ENCODE measurements at regions not wholly inside any gene's neighbourhood (a gene's known extent, or its start where the extent isn't known, plus 50 kb on each side); places are given as distances from the start of the nearest gene placed in this dataset.

DNA sequence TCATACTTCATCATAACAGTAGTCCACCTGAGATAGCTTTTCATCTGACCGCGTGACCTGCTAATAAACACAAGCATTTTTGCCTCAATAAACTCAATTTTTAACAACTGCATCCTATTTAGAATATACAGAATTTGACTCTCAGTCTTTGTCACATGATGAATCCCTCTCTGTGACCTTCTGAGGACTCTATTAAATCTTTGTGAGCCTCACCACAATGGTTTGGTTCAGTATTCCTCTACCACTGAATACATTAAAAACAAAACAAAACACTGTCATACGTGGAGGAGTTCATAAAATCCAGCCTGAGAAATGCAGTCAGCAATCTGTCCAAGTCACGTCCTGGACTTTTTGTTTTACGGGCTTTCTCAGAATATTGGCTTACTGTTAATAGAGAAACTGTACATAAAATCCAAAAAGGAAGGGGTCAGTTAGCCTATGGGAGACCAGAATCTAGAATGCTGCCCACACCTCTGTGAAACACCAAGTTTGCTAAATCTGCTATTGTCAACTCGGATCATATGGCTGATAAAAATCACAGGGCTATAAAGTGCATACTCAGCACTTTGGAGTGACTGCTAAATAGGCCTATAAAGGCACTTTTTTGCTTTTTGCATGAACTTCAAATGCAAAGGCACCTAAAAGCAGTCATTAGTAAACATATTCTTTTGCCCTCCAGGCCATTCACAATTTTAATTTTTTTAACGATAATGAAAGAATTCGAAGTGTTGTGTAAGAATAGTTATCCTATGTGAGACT is 190.3 kb upstream of the HDDC2 start:
- in situ Hi-C loops (cut with HindIII; ENCODE audit: low sequenced_read_pairs) = no loop called here

DNA sequence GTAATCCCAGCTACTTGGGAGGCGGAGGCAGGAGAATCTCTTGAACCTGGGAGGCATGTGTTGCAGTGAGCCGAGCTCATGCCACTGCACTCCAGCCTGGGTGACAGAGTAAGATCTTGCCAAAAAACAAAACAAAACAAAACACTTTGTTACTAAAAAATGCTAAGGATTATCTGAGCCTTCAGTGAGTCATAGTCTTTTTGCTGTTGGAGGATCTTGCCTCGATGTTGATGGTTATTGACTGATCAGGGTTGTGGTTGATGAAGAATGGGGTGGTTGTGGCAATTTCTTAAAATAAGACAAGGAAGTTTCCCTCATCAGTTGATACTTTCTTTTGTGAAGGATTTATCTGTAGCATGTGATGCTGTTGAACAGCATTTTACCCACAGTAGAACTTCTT is 196.8 kb upstream of the HDDC2 start:
- no peak overlapping the region for H3K4me3 ChIP-seq (ENCODE audit: low read depth, low read length)
- TF ChIP-seq, protein P1, sequence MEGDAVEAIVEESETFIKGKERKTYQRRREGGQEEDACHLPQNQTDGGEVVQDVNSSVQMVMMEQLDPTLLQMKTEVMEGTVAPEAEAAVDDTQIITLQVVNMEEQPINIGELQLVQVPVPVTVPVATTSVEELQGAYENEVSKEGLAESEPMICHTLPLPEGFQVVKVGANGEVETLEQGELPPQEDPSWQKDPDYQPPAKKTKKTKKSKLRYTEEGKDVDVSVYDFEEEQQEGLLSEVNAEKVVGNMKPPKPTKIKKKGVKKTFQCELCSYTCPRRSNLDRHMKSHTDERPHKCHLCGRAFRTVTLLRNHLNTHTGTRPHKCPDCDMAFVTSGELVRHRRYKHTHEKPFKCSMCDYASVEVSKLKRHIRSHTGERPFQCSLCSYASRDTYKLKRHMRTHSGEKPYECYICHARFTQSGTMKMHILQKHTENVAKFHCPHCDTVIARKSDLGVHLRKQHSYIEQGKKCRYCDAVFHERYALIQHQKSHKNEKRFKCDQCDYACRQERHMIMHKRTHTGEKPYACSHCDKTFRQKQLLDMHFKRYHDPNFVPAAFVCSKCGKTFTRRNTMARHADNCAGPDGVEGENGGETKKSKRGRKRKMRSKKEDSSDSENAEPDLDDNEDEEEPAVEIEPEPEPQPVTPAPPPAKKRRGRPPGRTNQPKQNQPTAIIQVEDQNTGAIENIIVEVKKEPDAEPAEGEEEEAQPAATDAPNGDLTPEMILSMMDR (IDR thresholded peaks at IDR 0.05; ENCODE audit: low read depth, low read length, missing control alignments) = no peak
- in situ Hi-C loops (cut with HindIII; ENCODE audit: low sequenced_read_pairs) = no loop called here
- no peak for DNase-seq (ENCODE audit: low read depth)

More for the DNA sequence above, 190.3 kb upstream of the HDDC2 start:
- DNase-seq (ENCODE audit: low read depth) = no peak
- TF ChIP-seq, protein P1 (IDR thresholded peaks at IDR 0.05; ENCODE audit: low read depth, low read length, missing control alignments) = no peak
- H3K4me3 ChIP-seq (ENCODE audit: low read depth, low read length) = no peak overlapping the region

DNA sequence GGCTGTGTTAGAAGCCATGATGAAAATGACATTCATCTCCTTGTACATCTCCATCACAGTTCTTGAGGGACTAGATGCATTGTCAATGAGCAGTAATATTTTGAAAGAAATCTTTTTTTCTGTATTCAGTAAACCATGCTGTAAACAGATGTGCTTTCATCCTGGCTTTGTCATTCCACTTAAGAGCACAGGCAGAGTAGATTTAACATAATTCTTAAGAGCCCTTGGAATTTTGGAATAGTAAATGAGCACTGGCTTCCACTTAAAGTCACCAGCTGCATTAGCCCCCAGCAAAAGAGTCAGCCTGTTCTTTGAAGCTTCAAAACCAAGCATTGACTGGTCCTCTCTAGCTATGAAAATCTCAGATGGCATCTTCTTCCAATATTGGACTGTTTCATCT is 197.8 kb upstream of the HDDC2 start:
- in situ Hi-C loops (cut with HindIII; ENCODE audit: low sequenced_read_pairs) = no loop called here
- H3K4me3 ChIP-seq (ENCODE audit: low read depth, low read length) = no peak overlapping the region
- TF ChIP-seq, protein P1 (IDR thresholded peaks at IDR 0.05; ENCODE audit: low read depth, low read length, missing control alignments) = no peak
- no peak for DNase-seq (ENCODE audit: low read depth)

DNA sequence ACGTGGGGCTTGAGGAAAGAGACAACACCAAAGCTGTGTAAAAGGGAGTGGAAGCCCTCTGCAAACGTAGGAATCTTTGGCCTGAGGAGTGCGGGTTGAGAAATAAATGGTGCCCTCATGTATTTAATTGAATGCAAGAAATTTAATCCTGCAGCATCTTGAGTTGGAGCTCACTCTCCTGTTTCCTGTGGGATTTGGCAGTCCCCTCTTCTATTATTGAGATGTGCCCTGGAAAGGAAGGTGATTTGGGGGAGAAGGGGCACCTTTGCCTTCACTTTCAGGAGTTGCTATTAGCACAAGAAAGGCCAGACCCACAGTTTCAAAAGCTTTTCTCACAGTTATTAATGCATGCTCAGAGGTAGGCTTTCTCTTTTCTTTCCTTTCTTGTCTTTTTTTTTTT is 201.4 kb upstream of the HDDC2 start:
- H3K4me3 ChIP-seq (ENCODE audit: low read depth, low read length) = no peak overlapping the region
- no peak for DNase-seq (ENCODE audit: low read depth)
- TF ChIP-seq, protein P1 (IDR thresholded peaks at IDR 0.05; ENCODE audit: low read depth, low read length, missing control alignments) = no peak
- in situ Hi-C loops (cut with HindIII; ENCODE audit: low sequenced_read_pairs) = no loop called here

DNA sequence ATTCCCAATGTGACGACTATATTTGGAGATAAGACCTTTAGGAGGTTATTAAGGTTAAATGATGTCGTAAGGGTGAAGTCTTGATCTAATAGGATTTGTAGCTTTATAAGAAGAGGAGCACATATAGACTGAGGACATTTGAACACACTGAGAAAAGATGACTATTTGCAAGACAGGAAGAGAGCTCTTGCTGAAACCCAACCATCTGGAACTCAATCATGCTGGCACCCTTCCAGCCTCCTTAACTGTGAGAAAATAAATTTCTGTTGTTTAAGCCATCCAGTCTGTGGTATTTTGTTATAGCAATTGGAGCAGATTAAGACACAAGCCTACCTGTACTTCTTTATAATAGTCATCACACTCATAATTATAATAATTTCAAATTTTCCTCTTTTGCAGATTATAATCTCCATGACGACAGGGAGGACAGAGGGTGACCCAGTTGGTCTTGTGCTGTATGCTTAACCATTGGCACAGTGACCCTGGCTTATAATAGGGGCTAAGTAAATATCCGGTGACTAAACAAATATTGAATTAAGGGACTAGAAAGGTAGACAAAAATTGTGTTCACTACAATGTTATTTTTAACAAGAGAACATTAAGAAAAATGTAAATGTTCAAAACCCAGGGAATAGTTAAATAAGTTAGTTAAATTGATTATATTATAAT is 206.4 kb upstream of the HDDC2 start:
- H3K4me3 ChIP-seq (ENCODE audit: low read depth, low read length) = no peak overlapping the region
- in situ Hi-C loops (cut with HindIII; ENCODE audit: low sequenced_read_pairs) = no loop called here
- peak; percentile 45 for DNase-seq (ENCODE audit: low read depth)
- TF ChIP-seq, protein P1 (IDR thresholded peaks at IDR 0.05; ENCODE audit: low read depth, low read length, missing control alignments) = no peak

DNA sequence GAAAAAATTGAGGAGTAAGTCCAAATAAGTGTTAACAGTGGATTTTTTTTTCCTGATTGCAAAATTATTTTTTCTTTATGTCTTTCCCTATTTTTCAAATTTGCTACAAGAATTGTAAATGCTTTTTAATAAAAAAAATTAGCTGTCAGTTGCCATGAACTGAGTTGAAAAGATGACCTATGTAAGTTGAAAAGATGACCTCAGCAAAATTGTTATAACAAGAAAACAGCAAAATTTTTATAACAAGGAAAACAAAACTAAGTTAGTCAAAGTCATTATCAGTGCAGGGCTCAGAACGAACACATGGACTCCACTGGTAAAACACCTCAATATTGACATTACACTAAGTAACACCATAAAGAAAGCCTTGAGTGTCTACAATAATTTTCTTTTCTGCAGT is 207.0 kb upstream of the HDDC2 start:
- no peak overlapping the region for H3K4me3 ChIP-seq (ENCODE audit: low read depth, low read length)
- DNase-seq (ENCODE audit: low read depth) = no peak
- in situ Hi-C loops (cut with HindIII; ENCODE audit: low sequenced_read_pairs) = no loop called here
- TF ChIP-seq, protein P1 (IDR thresholded peaks at IDR 0.05; ENCODE audit: low read depth, low read length, missing control alignments) = no peak
